ENCODE measurements at regions not wholly inside any gene's neighbourhood (a gene's known extent, or its start where the extent isn't known, plus 50 kb on each side); places are given as distances from the start of the nearest gene placed in this dataset.

GRCh38 chr9:91098203-91098850, 263.4 kb downstream of the AUH start:
- no peak overlapping the region for H3K9ac ChIP-seq (replicated peaks in 1 of 4; ENCODE audit: extremely low read depth in 1 of 4, low read depth in 3 of 4, low read length in 3 of 4)
- no peak overlapping the region for H3K23ac ChIP-seq (ENCODE audit: insufficient read length)
- H3K4me3 ChIP-seq (ENCODE audit: extremely low read depth in 1 of 4, insufficient read depth in 2 of 4, low read depth in 3 of 4, low read length in 4 of 4): no peak overlapping the region
- H3K36me3 ChIP-seq (ENCODE audit: control insufficient read depth in 2 of 4, insufficient read depth in 4 of 4, low read length in 3 of 4): no peaks in the 10 kb centered on the region
- H2BK5ac ChIP-seq (ENCODE audit: low read depth, low read length): no peak overlapping the region
- ChIA-PET CTCF (ENCODE audit: partially characterized antibody) (interaction anchor here (1.0 to 1.7 kb wide), 5 partner anchors 9 to 65 kb away, joined by 3 to 6 read pairs (median 5); no protein-coding TSS in a partner anchor), POLR2A (ENCODE audit: partially characterized antibody) (interaction anchor here (0.5 to 1.4 kb wide), 2 partner anchors 10 to 143 kb away, joined by 3 read pairs; no protein-coding TSS in a partner anchor)
- 91% methylated on average over 10 of the region's 10 CpGs; no CpG with 5 or more reads in 1 of the 2 experiments for WGBS, 2 experiments (ENCODE audit: extremely low coverage in 1 of 2, insufficient coverage in 1 of 2, insufficient read length in 1 of 2, insufficient replicate concordance in 2 of 2, low coverage in 1 of 2, low lambda C conversion rate in 2 of 2, missing lambda C conversion rate in 1 of 2)
- no peak for FAIRE-seq
- H3K4me2 ChIP-seq (ENCODE audit: insufficient read depth in 1 of 2, low read depth in 2 of 2, low read length in 2 of 2): no peak overlapping the region
- H3K27me3 ChIP-seq (replicated peaks in 1 of 4; ENCODE audit: control insufficient read depth in 3 of 4, extremely low read depth in 1 of 4, insufficient read depth in 3 of 4, low read length in 3 of 4): no peaks in the 10 kb centered on the region; a peak in 1 of 7 replicates
- no peak overlapping the region for H2BK12ac ChIP-seq (ENCODE audit: low read depth, low read length)
- no peak overlapping the region for H4K5ac ChIP-seq (ENCODE audit: insufficient read length, low read depth, low read length)
- no peaks in the 10 kb centered on the region for H3K79me2 ChIP-seq (ENCODE audit: control insufficient read depth in 1 of 2, insufficient read depth in 2 of 2, low read length in 2 of 2)
- H3K79me1 ChIP-seq (ENCODE audit: low read depth, low read length): no peaks in the 10 kb centered on the region
- no peak overlapping the region for H3K14ac ChIP-seq (ENCODE audit: insufficient read length)
- H2BK15ac ChIP-seq (ENCODE audit: low read length): no peak overlapping the region
- no peak overlapping the region for H3K56ac ChIP-seq (replicated peaks; ENCODE audit: insufficient read length, low read depth, low read length)
- H3K23me2 ChIP-seq (ENCODE audit: low read depth, low read length): no peaks in the 10 kb centered on the region
- H4K20me1 ChIP-seq (replicated peaks in 1 of 2; ENCODE audit: control insufficient read depth in 1 of 2, insufficient read depth in 2 of 2, low read length in 2 of 2): no peaks in the 10 kb centered on the region
- H4K91ac ChIP-seq (replicated peaks; ENCODE audit: insufficient read length, low read length): no peak overlapping the region
- no peak overlapping the region for H2AK5ac ChIP-seq (ENCODE audit: low read depth, low read length)
- H3K4ac ChIP-seq (replicated peaks; ENCODE audit: insufficient read length, low read depth, low read length): no peak overlapping the region
- no peak overlapping the region for H3K18ac ChIP-seq (ENCODE audit: extremely low read depth, low read length)
- no peaks in the 10 kb centered on the region for H3K9me3 ChIP-seq (ENCODE audit: insufficient read depth in 2 of 2, low read depth in 1 of 2, low read length in 1 of 2)
- no peak for DNase-seq (ENCODE audit: low read depth in 1 of 2, low spot score in 2 of 2)
- H3K4me1 ChIP-seq (replicated peaks in 1 of 4; ENCODE audit: control insufficient read depth in 3 of 4, insufficient read depth in 4 of 4, low read length in 3 of 4): peaks cover 0 to 4% (median 0%) of the 10 kb centered on the region in 4 experiments; a peak in 1 of 7 replicates
- no peak overlapping the region for H4K8ac ChIP-seq (ENCODE audit: extremely low read depth, insufficient read depth, low read length)
- H2BK120ac ChIP-seq (replicated peaks; ENCODE audit: low read depth, low read length): no peak overlapping the region
- no peak overlapping the region for H3K27ac ChIP-seq (ENCODE audit: low read depth, low read length)
- no peak overlapping the region for H2AFZ ChIP-seq (ENCODE audit: low read length)
- H2BK20ac ChIP-seq (ENCODE audit: low read length): no peak overlapping the region
